Thyroid gland (tissue), 4 donors: ENCODE measurements at regions not wholly inside any gene's neighbourhood (a gene's known extent, or its start where the extent isn't known, plus 50 kb on each side); places are given as distances from the start of the nearest gene placed in this dataset.

Experiments used
- CTCF ChIP-seq, 6 experiments: fragments of 200-600 bp in 3 of 6; fragments of 450-650 bp in 3 of 6; sonication (generic) in 3 of 6; IDR thresholded peaks; one replicate each; pipeline ENCODE4 v1.5.1; 2016 to 2019; ENCODE audit warnings: antibody characterized with exemption in 6 of 6, mild to moderate bottlenecking in 2 of 6, inconsistent platforms in 1 of 6, moderate library complexity in 1 of 6
- POLR2A ChIP-seq, 2 donors: fragments of 450-650 bp; IDR thresholded peaks; one replicate each; pipeline ENCODE4 v1.6.1; 2017; ENCODE audit warnings: antibody characterized with exemption in 2 of 2, mild to moderate bottlenecking in 2 of 2, moderate library complexity in 1 of 2

GRCh38 chr5:87872986-87873385 lies 395.7 kb downstream of the TMEM161B start:
- TF ChIP-seq POLR2A (IDR thresholded peaks at IDR 0.05) (no peak), CTCF (IDR thresholded peaks at IDR 0.05) (no peak)
